KMS-11 (cell line): ENCODE measurements at regions not wholly inside any gene's neighbourhood (a gene's known extent, or its start where the extent isn't known, plus 50 kb on each side); places are given as distances from the start of the nearest gene placed in this dataset.

ENCODE experiments used
- H2AFZ ChIP-seq: fragments of 200-600 bp; sonication (generic); 2 replicates; pipeline ENCODE4 v1.6.1; 2016; ENCODE audit warnings: antibody characterized with exemption, mixed run types, low read depth
- H3K27ac ChIP-seq: fragments of 200-600 bp; sonication (generic); 2 replicates; pipeline ENCODE4 v1.6.1; 2016; ENCODE audit warnings: mild to moderate bottlenecking, mixed run types
- H3K27me3 ChIP-seq: fragments of 200-600 bp; sonication (generic); 2 replicates; pipeline ENCODE4 v1.6.1; 2017; ENCODE audit warnings: mild to moderate bottlenecking, low read depth, mixed run types, moderate library complexity; ENCODE audit not compliant: insufficient read depth
- H3K36me3 ChIP-seq: fragments of 200-600 bp; sonication (generic); 2 replicates; pipeline ENCODE4 v1.6.1; 2017; ENCODE audit warnings: mild to moderate bottlenecking, mixed run types; ENCODE audit not compliant: insufficient read depth
- H3K4me1 ChIP-seq: fragments of 200-600 bp; sonication (generic); 2 replicates; pipeline ENCODE4 v1.6.1; 2016; ENCODE audit warnings: mild to moderate bottlenecking, low read depth, mixed run types; ENCODE audit not compliant: poor library complexity, severe bottlenecking
- H3K4me2 ChIP-seq: fragments of 200-600 bp; sonication (generic); 2 replicates; pipeline ENCODE4 v1.7.0; 2016; ENCODE audit warnings: mild to moderate bottlenecking, mixed run types
- H3K4me3 ChIP-seq: fragments of 200-600 bp; sonication (generic); IDR thresholded peaks from 2 replicates; pipeline ENCODE4 v1.6.1; 2017; ENCODE audit warnings: low read depth, low read length, mixed read lengths; ENCODE audit not compliant: insufficient read depth
- H3K79me2 ChIP-seq: fragments of 200-600 bp; sonication (generic); 2 replicates; pipeline ENCODE4 v1.6.1; 2016; ENCODE audit warnings: low read depth, mixed run types; ENCODE audit not compliant: insufficient read depth
- H3K9ac ChIP-seq: fragments of 200-600 bp; sonication (generic); 2 replicates; pipeline ENCODE4 v1.6.1; 2016; ENCODE audit warnings: mild to moderate bottlenecking, mixed run types
- H4K20me1 ChIP-seq: fragments of 200-600 bp; sonication (generic); 2 replicates; pipeline ENCODE4 v1.6.1; 2016; ENCODE audit warnings: mild to moderate bottlenecking, mixed run types; ENCODE audit not compliant: insufficient read depth
- CTCF ChIP-seq: fragments of 200-600 bp; sonication (generic); conservative IDR thresholded peaks from 2 replicates; pipeline ENCODE4 v1.6.1; 2017; ENCODE audit warnings: low read depth, mild to moderate bottlenecking, antibody characterized with exemption, low read length, moderate library complexity, mixed read lengths

- Histone ChIP-seq H3K27me3 (peaks cover 7% of the 10 kb centered on the region; the same call in 1 of the 2 replicates), H3K4me2 (no peak overlapping the region), H3K36me3 (no peaks in the 10 kb centered on the region), H3K79me2 (no peaks in the 10 kb centered on the region), H3K9ac (no peak overlapping the region), H2AFZ (no peak overlapping the region), H3K4me1 (no peaks in the 10 kb centered on the region), H4K20me1 (no peaks in the 10 kb centered on the region), H3K4me3 (no peak overlapping the region), H3K27ac (no peak overlapping the region)
- no peak for TF ChIP-seq CTCF
Observed at GRCh38 chr16:86213437-86214205, 296.7 kb upstream of the FOXF1 start.

GRCh38 chr16:86214326-86215232 lies 295.7 kb upstream of the FOXF1 start:
- Histone ChIP-seq H2AFZ (no peak overlapping the region), H3K9ac (no peak overlapping the region), H3K4me1 (no peaks in the 10 kb centered on the region), H3K79me2 (no peaks in the 10 kb centered on the region), H3K4me2 (no peak overlapping the region), H4K20me1 (no peaks in the 10 kb centered on the region), H3K4me3 (no peak overlapping the region), H3K27ac (no peak overlapping the region), H3K36me3 (no peaks in the 10 kb centered on the region), H3K27me3 (peaks cover 12% of the 10 kb centered on the region)
- TF ChIP-seq CTCF = no peak

- Histone ChIP-seq H2AFZ (no peak overlapping the region), H3K27me3 (peaks cover 20% of the 10 kb centered on the region), H3K9ac (no peak overlapping the region), H3K4me3 (no peak overlapping the region), H3K27ac (no peak overlapping the region), H3K79me2 (no peaks in the 10 kb centered on the region), H3K36me3 (no peaks in the 10 kb centered on the region), H3K4me1 (no peaks in the 10 kb centered on the region), H3K4me2 (no peak overlapping the region), H4K20me1 (no peaks in the 10 kb centered on the region)
- no peak for TF ChIP-seq CTCF
Observed at GRCh38 chr16:86215233-86215978, 294.9 kb upstream of the FOXF1 start.

GRCh38 chr16:86215979-86216585 lies 294.2 kb upstream of the FOXF1 start:
- no peak overlapping the region for H2AFZ ChIP-seq
- no peak overlapping the region for H3K4me2 ChIP-seq
- no peak overlapping the region for H3K27ac ChIP-seq
- no peaks in the 10 kb centered on the region for H4K20me1 ChIP-seq
- H3K4me3 ChIP-seq = no peak overlapping the region
- TF ChIP-seq CTCF = no peak
- no peaks in the 10 kb centered on the region for H3K79me2 ChIP-seq
- H3K4me1 ChIP-seq = no peaks in the 10 kb centered on the region
- no peaks in the 10 kb centered on the region for H3K36me3 ChIP-seq
- peaks cover 26% of the 10 kb centered on the region for H3K27me3 ChIP-seq
- H3K9ac ChIP-seq = no peak overlapping the region
